GM19239 (cell line): ENCODE measurements at regions not wholly inside any gene's neighbourhood (a gene's known extent, or its start where the extent isn't known, plus 50 kb on each side); places are given as distances from the start of the nearest gene placed in this dataset.
"Not testable (repeated sequence)": the region's sequence is repeated elsewhere in the genome, so short reads cannot be mapped to it uniquely, and the experiment has no call there.

Experiments
- DNase-seq: peaks from one replicate; pipeline ENCODE4 v3.0.0; 2011; ENCODE audit warnings: low spot score; ENCODE audit not compliant: insufficient read length
- FAIRE-seq: peaks from 2 replicates; lab custom pipeline; 2011; peaks lifted over from hg19 to GRCh38; lab: Jason Lieb, UNC

DNA sequence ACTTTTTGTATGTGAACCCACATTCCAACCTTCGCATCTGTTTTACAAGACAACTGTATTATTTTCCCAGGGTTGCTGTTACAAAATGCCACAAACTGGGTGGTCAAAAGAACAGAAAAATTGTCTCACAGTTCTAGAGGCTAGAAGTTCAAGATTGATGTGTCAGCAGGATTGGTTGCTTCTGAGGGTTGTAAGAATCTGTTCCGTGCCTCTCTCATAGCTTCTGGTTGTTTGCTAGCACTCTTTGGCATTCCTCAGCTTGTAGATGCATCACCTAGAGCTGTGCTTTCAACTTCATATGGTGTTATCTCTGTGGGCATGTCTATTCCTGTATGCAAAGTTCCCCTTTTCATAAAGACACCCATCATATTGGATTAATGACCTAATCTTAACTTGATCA lies 1067.2 kb downstream of the EPHA7 start:
- FAIRE-seq (no peak), DNase-seq (no peak)

DNA sequence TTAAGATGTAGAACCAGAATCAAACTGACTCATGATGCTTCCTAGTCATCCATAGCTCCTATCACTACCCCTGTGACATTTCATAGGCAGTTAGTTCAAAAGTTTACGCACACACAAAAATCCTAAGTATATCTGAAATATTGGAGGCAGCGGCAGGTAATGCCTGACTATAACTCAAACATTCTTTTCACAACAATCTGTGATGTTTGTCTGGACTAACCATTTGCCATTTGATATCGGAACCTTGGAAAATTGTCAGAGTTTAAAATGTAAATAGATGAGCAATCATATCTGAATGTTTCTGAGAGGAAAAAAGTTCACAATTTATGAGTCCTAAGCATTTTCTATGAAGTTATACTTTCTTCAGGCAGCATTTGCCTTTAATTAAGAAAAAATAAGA lies 1078.2 kb downstream of the EPHA7 start:
- DNase-seq = no peak
- FAIRE-seq = no peak

GRCh38 chr6:92339936-92340640 lies 1079.3 kb downstream of the EPHA7 start:
- FAIRE-seq (no peak), DNase-seq (no peak)

GRCh38 chr6:92337571-92337970 lies 1081.8 kb downstream of the EPHA7 start:
- FAIRE-seq (no peak), DNase-seq (no peak)

DNA sequence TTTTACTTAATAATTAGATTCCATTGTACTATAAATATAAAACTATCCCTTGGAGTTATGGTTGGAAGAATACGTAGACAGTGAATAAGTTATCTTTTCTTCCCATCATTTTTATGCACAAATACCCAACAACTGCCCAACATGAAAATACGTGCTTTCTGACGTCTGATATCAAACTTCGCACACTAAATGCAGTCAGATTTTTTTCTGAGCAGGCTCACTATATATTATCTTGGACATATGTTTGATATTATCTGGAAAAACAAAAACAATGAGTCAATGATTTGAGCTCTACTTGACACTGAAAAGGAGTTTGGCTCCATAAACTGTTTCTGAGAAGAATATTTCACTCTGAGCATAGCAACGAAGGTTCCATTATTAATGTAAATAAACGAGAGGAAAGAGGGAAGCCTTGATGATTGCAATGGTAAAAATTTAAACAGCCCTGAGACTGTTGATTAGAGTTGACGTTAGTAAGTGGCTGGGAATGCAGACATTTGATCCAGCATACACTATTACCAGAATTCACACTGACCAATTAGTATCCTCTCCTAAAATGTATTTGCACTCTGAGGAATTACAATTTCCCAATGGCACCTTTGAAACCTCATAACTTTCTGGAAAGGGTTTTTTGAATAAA lies 1090.0 kb downstream of the EPHA7 start:
- DNase-seq (no peak), FAIRE-seq (no peak)

- FAIRE-seq (no peak), DNase-seq (no peak)
Measured at GRCh38 chr6:92315312-92315711, 1104.0 kb downstream of the EPHA7 start.

DNA sequence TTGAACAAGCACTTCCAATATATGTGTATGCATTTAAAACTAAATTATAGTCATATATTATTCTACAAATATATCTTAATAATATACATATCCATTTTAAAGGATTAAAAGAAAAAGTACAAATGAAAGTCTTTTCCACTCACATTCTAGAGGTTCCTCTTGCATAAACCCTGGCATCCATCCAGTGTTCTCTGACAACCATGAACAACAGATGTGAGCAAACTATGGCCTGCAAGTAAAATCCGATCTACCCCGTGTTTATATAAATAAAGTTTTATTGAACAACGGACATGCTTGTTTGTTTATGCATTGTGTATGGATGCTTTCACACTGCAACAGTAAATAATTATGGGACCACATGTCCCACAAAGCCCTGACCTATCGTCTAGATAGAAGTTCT lies 1122.3 kb downstream of the EPHA7 start:
- no peak for FAIRE-seq
- DNase-seq = no peak

DNA sequence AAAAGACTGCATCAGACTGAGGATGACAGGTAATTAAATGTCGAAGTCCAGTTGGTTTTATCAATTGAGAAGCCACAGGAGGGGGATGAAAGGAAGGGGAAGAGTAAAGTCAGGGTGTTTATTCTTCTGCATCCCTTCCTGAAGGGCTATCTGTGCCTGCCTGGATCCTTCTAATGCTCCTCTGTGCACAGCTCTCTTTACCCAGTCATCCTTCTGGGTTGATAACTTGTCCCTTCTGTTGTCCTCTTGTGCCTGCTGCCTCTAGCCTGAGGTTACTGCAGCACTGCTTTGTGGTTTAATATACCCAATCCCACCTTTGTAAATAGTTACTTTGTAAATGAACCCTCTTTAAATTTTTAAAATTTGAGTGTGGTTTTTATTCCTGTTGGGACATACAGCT lies 1127.3 kb downstream of the EPHA7 start:
- no peak for FAIRE-seq

GRCh38 chr6:92289831-92290230 lies 1129.5 kb downstream of the EPHA7 start:
- FAIRE-seq = no peak

More for the DNA sequence above, 1127.3 kb downstream of the EPHA7 start:
- DNase-seq = no peak

GRCh38 chr6:92281571-92282076 lies 1137.7 kb downstream of the EPHA7 start:
- DNase-seq (no peak), FAIRE-seq (no peak)

More at GRCh38 chr6:92289831-92290230, 1129.5 kb downstream of the EPHA7 start:
- no peak for DNase-seq

DNA sequence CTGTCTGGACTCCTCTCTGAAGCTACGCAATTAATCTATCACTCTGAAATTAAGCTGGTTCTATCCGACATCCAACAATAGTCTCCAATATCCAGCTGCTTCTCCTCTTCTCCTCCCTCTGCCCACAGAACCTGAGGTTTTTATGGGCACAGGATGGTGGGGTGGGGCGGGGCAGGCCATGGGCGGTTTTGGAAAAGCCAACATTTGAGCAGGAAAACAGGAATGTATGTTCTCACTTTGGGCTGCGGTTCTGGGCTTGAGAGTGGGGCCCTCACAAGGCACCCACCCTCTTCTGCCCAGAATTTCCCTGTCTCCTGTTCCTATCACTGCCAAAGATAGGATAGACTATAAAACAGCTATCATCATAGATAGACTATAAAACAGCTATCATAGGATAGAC lies 1144.2 kb downstream of the EPHA7 start:
- FAIRE-seq = no peak

GRCh38 chr6:92274588-92274987 lies 1144.8 kb downstream of the EPHA7 start:
- no peak for DNase-seq
- no peak for FAIRE-seq

More for the DNA sequence above, 1144.2 kb downstream of the EPHA7 start:
- no peak for DNase-seq

GRCh38 chr6:92273694-92274093 lies 1145.7 kb downstream of the EPHA7 start:
- FAIRE-seq (no peak), DNase-seq (no peak)

DNA sequence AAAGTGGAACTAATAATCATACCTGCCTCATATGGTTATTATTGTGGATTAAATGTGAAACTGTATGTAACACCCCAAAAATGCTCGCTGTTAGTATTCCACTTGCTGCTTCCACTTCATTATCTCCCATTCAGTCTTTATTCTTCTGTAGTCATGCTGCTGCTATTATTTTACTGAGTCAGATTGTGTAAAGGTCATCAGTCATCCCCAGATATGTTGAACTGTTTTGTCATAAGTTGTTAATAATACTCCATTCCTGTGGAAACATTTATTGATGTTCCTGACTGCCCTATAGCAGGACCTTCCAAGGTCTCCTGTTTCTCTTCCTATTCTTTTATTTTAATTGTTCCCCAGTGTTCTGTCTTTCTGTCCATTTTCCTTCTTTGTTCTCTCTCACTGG lies 1148.3 kb downstream of the EPHA7 start:
- DNase-seq = no peak

DNA sequence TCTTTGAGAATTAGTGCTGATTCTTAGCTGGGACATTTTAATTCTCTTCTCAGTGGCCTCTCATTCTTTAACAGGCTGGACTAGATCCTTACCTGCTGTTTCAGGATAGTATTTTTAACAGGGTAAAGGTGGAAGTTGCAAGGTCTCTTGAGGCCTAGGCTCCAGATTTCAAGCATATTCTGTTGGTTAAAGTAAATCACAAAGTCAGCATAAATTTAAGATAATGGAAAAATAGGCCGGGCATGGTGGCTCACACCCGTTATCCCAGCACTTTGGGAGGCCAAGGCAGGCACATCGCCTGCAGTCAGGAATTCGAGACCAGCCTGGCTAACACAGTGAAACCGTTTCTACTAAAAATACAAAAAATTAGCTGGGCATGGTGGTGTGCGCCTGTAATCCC lies 1149.0 kb downstream of the EPHA7 start:
- FAIRE-seq (no peak), DNase-seq (no peak)

More for the DNA sequence above, 1148.3 kb downstream of the EPHA7 start:
- no peak for FAIRE-seq

GRCh38 chr6:92267335-92267734 lies 1152.0 kb downstream of the EPHA7 start:
- FAIRE-seq (no peak), DNase-seq (no peak)

DNA sequence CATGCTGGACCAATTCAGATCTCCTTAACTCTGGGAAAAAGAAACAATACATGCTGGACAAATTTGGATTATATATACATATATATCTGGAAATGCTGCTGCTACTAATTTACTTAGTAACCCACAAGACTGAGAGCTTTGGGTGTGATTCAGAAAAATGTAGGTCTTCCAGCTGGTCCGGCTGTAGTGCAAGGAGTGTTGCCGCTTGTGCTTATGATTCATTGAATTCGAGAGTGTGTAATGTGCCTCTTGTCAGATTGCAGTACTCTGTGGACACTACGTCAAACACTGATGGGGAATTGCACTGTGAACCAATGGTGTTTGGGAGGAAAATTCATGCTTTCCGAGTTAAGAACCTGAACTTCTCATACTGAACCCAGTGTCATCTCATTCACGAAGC lies 1155.5 kb downstream of the EPHA7 start:
- FAIRE-seq (no peak), DNase-seq (no peak)

- FAIRE-seq = no peak
- DNase-seq = no peak
Measured at GRCh38 chr6:92259171-92259570, 1160.2 kb downstream of the EPHA7 start.

DNA sequence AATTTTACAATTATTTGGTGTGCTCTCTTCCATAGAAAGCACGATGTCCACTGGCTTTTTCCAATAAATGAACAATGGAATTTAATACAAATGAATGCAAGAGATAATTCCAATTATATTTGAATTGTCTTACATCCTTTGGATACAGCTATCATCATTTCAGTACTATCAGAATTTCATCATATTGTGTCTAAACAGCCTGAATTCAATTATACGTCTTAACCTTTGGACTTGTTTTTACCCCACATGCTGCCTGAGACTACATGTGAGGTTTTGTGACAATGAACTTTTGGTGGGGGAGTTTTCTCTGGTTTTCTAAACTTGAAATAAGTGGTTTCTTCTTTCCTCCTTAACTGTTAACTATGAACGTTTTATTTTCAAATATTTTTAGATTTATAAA lies 1176.0 kb downstream of the EPHA7 start:
- no peak for FAIRE-seq
- DNase-seq = no peak

DNA sequence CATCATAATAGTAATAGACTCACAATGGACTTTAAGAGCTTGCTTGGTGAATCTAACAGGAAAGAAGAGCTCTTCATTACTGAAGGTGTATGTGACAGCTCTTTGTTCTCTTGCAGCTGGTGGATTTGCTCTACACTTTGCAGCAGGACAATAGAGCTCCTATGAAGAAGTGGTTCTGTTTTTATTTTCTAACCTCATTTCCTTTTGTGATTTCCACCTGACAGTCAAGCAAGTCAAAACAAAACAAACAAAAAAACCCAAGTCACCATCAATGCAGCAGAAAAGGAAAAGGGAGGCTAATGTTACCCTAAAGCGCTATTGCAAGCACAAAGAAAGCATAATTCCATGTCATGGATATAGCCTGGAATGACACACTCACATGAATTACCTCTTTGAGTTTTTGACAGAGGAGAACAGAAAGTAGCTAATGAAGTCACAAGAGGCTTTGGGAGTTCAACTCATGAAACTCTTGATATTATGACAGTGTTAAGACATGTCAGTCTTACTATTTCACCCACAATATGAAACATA lies 1188.1 kb downstream of the EPHA7 start:
- no peak for FAIRE-seq
- no peak for DNase-seq

DNA sequence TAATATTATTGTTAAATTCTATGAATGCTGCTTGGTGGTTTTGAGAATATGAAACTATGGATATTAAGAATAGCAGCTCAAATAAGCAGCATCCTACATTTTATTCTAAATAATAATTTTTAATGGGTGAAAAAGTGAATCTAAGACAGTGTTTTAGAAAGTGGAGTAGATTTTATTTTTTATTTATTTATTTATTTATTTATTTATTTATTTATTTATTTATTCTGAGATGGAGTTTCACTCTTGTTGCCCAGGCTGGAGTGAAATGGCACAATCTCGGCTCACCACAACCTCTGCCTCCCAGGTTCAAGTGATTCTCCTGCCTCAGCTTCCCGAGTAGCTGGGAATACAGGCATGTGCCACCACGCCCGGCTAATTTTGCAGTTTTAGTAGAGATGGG lies 1199.4 kb downstream of the EPHA7 start:
- DNase-seq, FAIRE-seq: not testable (repeated sequence)
